SK-N-SH (cell line): ENCODE measurements at regions not wholly inside any gene's neighbourhood (a gene's known extent, or its start where the extent isn't known, plus 50 kb on each side); places are given as distances from the start of the nearest gene placed in this dataset.
"Not testable (repeated sequence)": the region's sequence is repeated elsewhere in the genome, so short reads cannot be mapped to it uniquely, and the experiment has no call there.

Experiments
- CTCF ChIA-PET: fragments of 300-600, 350-600 bp; formaldehyde crosslinking; extraction: SDS; loops from one replicate; lab custom pipeline; 2021; lab: Yijun Ruan, JAX
- POLR2A ChIA-PET: fragments of 350-600 bp; sonication (Branson Sonifier 250); formaldehyde crosslinking; extraction: SDS; loops from one replicate; lab custom pipeline; 2020; ENCODE audit warnings: antibody characterized with exemption, inconsistent platforms; lab: Yijun Ruan, JAX
- DNase-seq: peaks from one replicate; pipeline ENCODE4 v3.0.0; 2012
- H2AFZ ChIP-seq: fragments of 200-600 bp; sonication (generic); 2 replicates; pipeline ENCODE4 v1.8.1; 2016; ENCODE audit warnings: antibody characterized with exemption, mild to moderate bottlenecking, low read depth
- H3F3A ChIP-seq: fragments of 200-600 bp; sonication (generic); replicated peaks from 2 replicates; pipeline ENCODE3; 2016; ENCODE audit warnings: antibody characterized with exemption, mild to moderate bottlenecking; ENCODE audit not compliant: insufficient read depth
- H3K27ac ChIP-seq, 2 experiments: fragments of 200-500 bp in 1 of 2; fragments of 200-600 bp in 1 of 2; sonication (Bioruptor generic) in 1 of 2; sonication (generic), shearing (Covaris generic) in 1 of 2; 2 replicates each; pipeline versions ENCODE4 v1.5.1 to v1.6.1; 2014 to 2016; ENCODE audit warnings: low read depth in 2 of 2, inconsistent platforms in 1 of 2, low read length in 1 of 2, mild to moderate bottlenecking in 1 of 2, mixed read lengths in 1 of 2
- H3K27me3 ChIP-seq: fragments of 200-600 bp; sonication (generic), shearing (Covaris generic); 2 replicates; pipeline ENCODE4 v1.6.1; 2016; ENCODE audit warnings: mixed run types; ENCODE audit not compliant: insufficient read depth
- H3K36me3 ChIP-seq, 2 experiments: fragments of 200-500 bp in 1 of 2; fragments of 200-600 bp in 1 of 2; sonication (Bioruptor generic) in 1 of 2; sonication (generic) in 1 of 2; replicated peaks in 1 of 2; 2 replicates each; pipeline versions ENCODE3 to v1.5.1; 2014 to 2016; ENCODE audit warnings: low read length in 1 of 2, mild to moderate bottlenecking in 1 of 2; ENCODE audit not compliant: insufficient read depth in 2 of 2, control insufficient read depth in 1 of 2
- H3K4me1 ChIP-seq, 2 experiments: fragments of 200-500 bp in 1 of 2; fragments of 200-600 bp in 1 of 2; sonication (Bioruptor generic) in 1 of 2; sonication (generic), shearing (Covaris generic) in 1 of 2; 2 replicates each; pipeline versions ENCODE4 v1.5.1 to v1.6.1; 2014 to 2016; ENCODE audit warnings: low read depth in 1 of 2, low read length in 1 of 2, mixed run types in 1 of 2; ENCODE audit not compliant: insufficient read depth in 2 of 2, control insufficient read depth in 1 of 2
- H3K4me2 ChIP-seq: fragments of 200-600 bp; sonication (generic), shearing (Covaris generic); 2 replicates; pipeline ENCODE4 v1.6.1; 2017; ENCODE audit warnings: mixed run types
- H3K4me3 ChIP-seq, 2 experiments: fragments of 200-500 bp in 1 of 2; fragments of 200-600 bp in 1 of 2; sonication (Bioruptor generic) in 1 of 2; sonication (generic), shearing (Covaris generic) in 1 of 2; 2 replicates each; pipeline versions ENCODE4 v1.5.1 to v1.8.1; 2014 to 2016; ENCODE audit warnings: low read depth in 2 of 2, inconsistent platforms in 1 of 2, low read length in 1 of 2, mild to moderate bottlenecking in 1 of 2, mixed read lengths in 1 of 2, moderate library complexity in 1 of 2
- H3K79me2 ChIP-seq: fragments of 200-600 bp; sonication (generic); 2 replicates; pipeline ENCODE4 v1.8.1; 2017; ENCODE audit warnings: mild to moderate bottlenecking; ENCODE audit not compliant: insufficient read depth
- H3K9ac ChIP-seq: fragments of 200-600 bp; sonication (generic); 2 replicates; pipeline ENCODE4 v1.6.1; 2017; ENCODE audit warnings: mixed run types
- H3K9me2 ChIP-seq: fragments of 200-600 bp; sonication (generic); 2 replicates; pipeline ENCODE4 v1.6.1; 2017; ENCODE audit warnings: mixed run types
- H3K9me3 ChIP-seq: fragments of 200-600 bp; sonication (generic); 2 replicates; pipeline ENCODE4 v1.6.1; 2017; ENCODE audit warnings: mixed run types, mild to moderate bottlenecking, moderate library complexity
- H4K20me1 ChIP-seq: fragments of 200-600 bp; sonication (generic); 2 replicates; pipeline ENCODE4 v1.6.1; 2017; ENCODE audit warnings: mild to moderate bottlenecking, mixed run types; ENCODE audit not compliant: insufficient read depth
- CHD2 ChIP-seq: fragments of 150-350 bp; IDR thresholded peaks from 2 replicates; pipeline ENCODE4 v1.6.1; 2018; ENCODE audit warnings: low read length; ENCODE audit not compliant: partially characterized antibody
- EZH2phosphoT487 ChIP-seq: fragments of 200-600 bp; sonication (generic); IDR thresholded peaks from 2 replicates; pipeline ENCODE4 v1.6.1; 2017; ENCODE audit warnings: low read depth, mixed run types, mild to moderate bottlenecking, antibody characterized with exemption, moderate library complexity, borderline replicate concordance
- FOSL2 ChIP-seq: IDR thresholded peaks from 2 replicates; pipeline ENCODE4 v1.4.0; 2012; ENCODE audit warnings: low read depth, mild to moderate bottlenecking, moderate library complexity, borderline replicate concordance
- FOXJ3 ChIP-seq: sonication (generic); formaldehyde crosslinking; IDR thresholded peaks from 2 replicates; pipeline ENCODE4 v1.5.1; 2020; ENCODE audit warnings: mild to moderate bottlenecking, missing genetic modification reagents
- GATA2 ChIP-seq: sonication (generic); formaldehyde crosslinking; IDR thresholded peaks from 2 replicates; pipeline ENCODE4 v1.5.0; 2020; ENCODE audit warnings: mild to moderate bottlenecking, missing genetic modification reagents
- JUND ChIP-seq: IDR thresholded peaks from 2 replicates; pipeline ENCODE4 v1.4.0; 2012
- MXI1 ChIP-seq: IDR thresholded peaks from 2 replicates; pipeline ENCODE4 v1.6.1; 2012; ENCODE audit warnings: mild to moderate bottlenecking, low read depth, low read length, improper control_type of control experiment
- NFIC ChIP-seq: IDR thresholded peaks from 2 replicates; pipeline ENCODE4 v1.4.0; 2012; ENCODE audit warnings: borderline replicate concordance
- RAD21 ChIP-seq: IDR thresholded peaks from 2 replicates; pipeline ENCODE4 v1.6.1; 2012; ENCODE audit warnings: mild to moderate bottlenecking, low read length
- RFX5 ChIP-seq: IDR thresholded peaks from 2 replicates; pipeline ENCODE4 v1.6.1; 2012; ENCODE audit warnings: mild to moderate bottlenecking, improper control_type of control experiment, low read length
- TCF12 ChIP-seq: IDR thresholded peaks from 2 replicates; pipeline ENCODE4 v1.4.0; 2012
- TEAD4 ChIP-seq: IDR thresholded peaks from 2 replicates; pipeline ENCODE4 v1.4.0; 2012; ENCODE audit warnings: mild to moderate bottlenecking, borderline replicate concordance; ENCODE audit not compliant: insufficient read depth
- WGBS: methylation state at CpG from one replicate; pipeline ENCODE4 v1.1.6; 2017; ENCODE audit warnings: low lambda C conversion rate; 5-methylcytosine and 5-hydroxymethylcytosine counted together
- TF ChIP-seq, protein P1 (sequence below): IDR thresholded peaks from 2 replicates; pipeline ENCODE4; 2012
- TF ChIP-seq, protein P2 (sequence below): fragments of 150-350 bp; IDR thresholded peaks from 2 replicates; pipeline ENCODE4 v1.6.1; 2017; ENCODE audit warnings: antibody characterized with exemption, low read length, low read depth, borderline replicate concordance
- TF ChIP-seq, protein P3 (sequence below): IDR thresholded peaks from 2 replicates; pipeline ENCODE4 v1.4.0; 2012; ENCODE audit warnings: low read depth, borderline replicate concordance

- no peak for TF ChIP-seq FOXJ3 (CRISPR knock-in tag)
Measured at GRCh38 chr1:87408665-87409248, 80.1 kb downstream of the LMO4 start (continued).

DNA sequence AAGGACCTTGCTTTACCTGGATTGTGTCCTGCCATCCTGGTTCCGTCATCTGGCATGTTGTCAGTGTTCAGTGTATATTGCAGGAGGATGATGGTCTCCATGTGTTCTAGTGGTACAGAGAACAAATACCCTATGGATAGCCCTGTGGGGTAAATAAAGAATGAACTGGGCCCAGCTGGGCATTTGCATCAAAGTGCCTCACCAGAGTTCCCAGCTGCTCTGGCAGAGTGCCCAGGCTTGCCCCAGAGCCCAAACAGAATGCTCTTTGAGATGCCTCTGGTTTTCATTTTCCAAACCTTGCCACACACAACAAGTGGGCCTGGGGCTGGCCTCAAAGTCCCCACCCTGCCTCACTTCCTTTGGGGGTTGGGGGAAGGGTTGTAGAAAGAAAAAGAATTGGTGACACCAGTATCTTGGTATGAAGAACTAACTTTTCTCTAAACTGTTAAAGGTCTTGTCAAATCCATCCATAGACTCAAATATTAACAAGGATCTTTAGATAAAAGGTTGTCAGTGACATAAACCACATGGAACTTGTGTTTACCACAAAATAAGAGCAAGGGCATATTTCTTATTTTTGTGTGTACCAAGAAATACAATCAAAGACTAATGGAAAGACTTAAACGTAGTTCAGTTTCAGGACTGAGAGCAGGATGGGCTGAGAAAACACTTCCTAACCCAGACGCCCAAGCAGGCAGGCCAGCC lies 82.2 kb downstream of the LMO4 start:
- Histone ChIP-seq H3K27me3 (no peaks in the 10 kb centered on the region), H3K4me3 (no peak overlapping the region), H3K27ac (no peak overlapping the region; a peak in 1 of 4 replicates), H3K79me2 (no peaks in the 10 kb centered on the region), H3K36me3 (no peaks in the 10 kb centered on the region), H2AFZ (no peak overlapping the region), H3K9me2 (no peaks in the 10 kb centered on the region), H3K4me1 (peaks cover 4 to 7% of the 10 kb centered on the region in 2 experiments; a peak in 3 of 4 replicates), H4K20me1 (no peaks in the 10 kb centered on the region), H3K4me2 (no peak overlapping the region), H3K9me3 (no peaks in the 10 kb centered on the region), H3F3A (no peaks in the 10 kb centered on the region), H3K9ac (no peak overlapping the region)
- 42% methylated on average over 3 of the region's 3 CpGs for WGBS
- POLR2A ChIA-PET: no interaction called here
- CTCF ChIA-PET: no interaction called here
- peak; percentile 6 for DNase-seq
- TF ChIP-seq FOXJ3 (CRISPR knock-in tag) (no peak), JUND (peak; percentile 10; the same call in 1 of the 2 replicates), NFIC (peak; percentile 53), TCF12 (peak; percentile 63)
- TF ChIP-seq, protein P1, sequence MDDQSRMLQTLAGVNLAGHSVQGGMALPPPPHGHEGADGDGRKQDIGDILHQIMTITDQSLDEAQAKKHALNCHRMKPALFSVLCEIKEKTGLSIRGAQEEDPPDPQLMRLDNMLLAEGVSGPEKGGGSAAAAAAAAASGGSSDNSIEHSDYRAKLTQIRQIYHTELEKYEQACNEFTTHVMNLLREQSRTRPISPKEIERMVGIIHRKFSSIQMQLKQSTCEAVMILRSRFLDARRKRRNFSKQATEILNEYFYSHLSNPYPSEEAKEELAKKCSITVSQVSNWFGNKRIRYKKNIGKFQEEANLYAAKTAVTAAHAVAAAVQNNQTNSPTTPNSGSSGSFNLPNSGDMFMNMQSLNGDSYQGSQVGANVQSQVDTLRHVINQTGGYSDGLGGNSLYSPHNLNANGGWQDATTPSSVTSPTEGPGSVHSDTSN: 0 out of 2 replicates have a peak, but pooled peaks have one; percentile 3

DNA sequence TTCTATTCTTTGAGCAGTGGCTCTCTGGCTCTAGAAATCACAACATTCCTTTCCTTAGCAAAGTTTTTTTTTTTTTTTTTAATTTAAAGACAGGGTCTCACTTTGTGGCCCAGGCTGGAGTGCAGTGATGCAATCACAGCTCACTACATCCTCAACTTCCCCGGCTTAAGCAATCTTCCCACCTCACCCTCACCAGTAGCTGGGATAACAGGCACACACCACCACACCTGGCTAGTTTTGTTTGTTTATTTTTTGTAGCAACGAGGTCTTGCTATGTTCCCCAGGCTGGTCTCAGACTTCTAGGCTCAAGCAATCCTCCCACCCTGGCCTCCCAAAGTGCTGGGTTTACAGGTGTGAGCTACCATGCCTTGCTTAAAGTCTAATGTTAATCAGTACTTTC lies 85.2 kb downstream of the LMO4 start:
- H4K20me1 ChIP-seq, H3K9me2 ChIP-seq, H2AFZ ChIP-seq, CTCF ChIA-PET, H3K36me3 ChIP-seq, H3K4me3 ChIP-seq, H3K27me3 ChIP-seq, H3F3A ChIP-seq, H3K4me1 ChIP-seq, H3K9ac ChIP-seq, H3K4me2 ChIP-seq, H3K9me3 ChIP-seq, DNase-seq, POLR2A ChIA-PET, H3K79me2 ChIP-seq, H3K27ac ChIP-seq: not testable (repeated sequence)
- WGBS: 65% methylated on average over 2 of the region's 2 CpGs

DNA sequence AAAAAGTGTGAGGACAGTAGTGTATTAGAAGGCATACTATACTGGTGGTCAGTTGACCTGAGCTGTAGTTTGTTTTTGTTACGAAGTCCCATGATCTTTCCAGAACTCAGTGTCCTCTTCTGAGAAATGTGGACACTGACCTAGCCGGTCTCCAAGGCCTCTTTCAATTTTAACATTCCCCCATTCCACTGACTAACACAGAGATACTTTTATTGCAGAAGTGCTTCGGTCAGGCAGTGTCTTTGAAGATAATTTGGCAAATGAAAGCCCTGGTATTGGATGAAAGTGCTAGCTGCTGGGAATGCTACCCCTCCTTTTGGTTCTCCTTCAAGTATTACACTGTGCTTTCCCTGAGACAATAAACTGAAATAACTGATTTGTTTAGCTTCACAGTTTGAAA lies 89.4 kb downstream of the LMO4 start:
- Histone ChIP-seq H3K27ac (no peak overlapping the region), H3K4me1 (no peaks in the 10 kb centered on the region), H3K9me3 (no peaks in the 10 kb centered on the region), H3K4me2 (no peak overlapping the region), H3K4me3 (no peak overlapping the region), H2AFZ (no peak overlapping the region), H3F3A (no peaks in the 10 kb centered on the region), H3K9ac (no peak overlapping the region), H3K9me2 (no peaks in the 10 kb centered on the region), H3K36me3 (no peaks in the 10 kb centered on the region), H3K79me2 (no peaks in the 10 kb centered on the region), H3K27me3 (no peaks in the 10 kb centered on the region), H4K20me1 (no peaks in the 10 kb centered on the region)
- TF ChIP-seq TEAD4: no peak
- TF ChIP-seq, protein P1: no peak
- TF ChIP-seq, protein P2, sequence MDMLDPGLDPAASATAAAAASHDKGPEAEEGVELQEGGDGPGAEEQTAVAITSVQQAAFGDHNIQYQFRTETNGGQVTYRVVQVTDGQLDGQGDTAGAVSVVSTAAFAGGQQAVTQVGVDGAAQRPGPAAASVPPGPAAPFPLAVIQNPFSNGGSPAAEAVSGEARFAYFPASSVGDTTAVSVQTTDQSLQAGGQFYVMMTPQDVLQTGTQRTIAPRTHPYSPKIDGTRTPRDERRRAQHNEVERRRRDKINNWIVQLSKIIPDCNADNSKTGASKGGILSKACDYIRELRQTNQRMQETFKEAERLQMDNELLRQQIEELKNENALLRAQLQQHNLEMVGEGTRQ: no peak
- TF ChIP-seq RFX5: no peak
- TF ChIP-seq FOSL2: no peak
- TF ChIP-seq, protein P3, sequence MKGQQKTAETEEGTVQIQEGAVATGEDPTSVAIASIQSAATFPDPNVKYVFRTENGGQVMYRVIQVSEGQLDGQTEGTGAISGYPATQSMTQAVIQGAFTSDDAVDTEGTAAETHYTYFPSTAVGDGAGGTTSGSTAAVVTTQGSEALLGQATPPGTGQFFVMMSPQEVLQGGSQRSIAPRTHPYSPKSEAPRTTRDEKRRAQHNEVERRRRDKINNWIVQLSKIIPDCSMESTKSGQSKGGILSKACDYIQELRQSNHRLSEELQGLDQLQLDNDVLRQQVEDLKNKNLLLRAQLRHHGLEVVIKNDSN: no peak
- TF ChIP-seq CHD2: no peak
- TF ChIP-seq EZH2phosphoT487: no peak
- no peak for TF ChIP-seq RAD21
- TF ChIP-seq GATA2: no peak
- TF ChIP-seq MXI1: no peak
- no peak for DNase-seq
- ChIA-PET POLR2A (no interaction called here), CTCF (no interaction called here)
- 76% methylated on average over 3 of the region's 3 CpGs for WGBS
